Kidney (tissue), 13 donors: ENCODE measurements at regions not wholly inside any gene's neighbourhood (a gene's known extent, or its start where the extent isn't known, plus 50 kb on each side); places are given as distances from the start of the nearest gene placed in this dataset.

ENCODE experiments used
- DNase-seq, 5 donors: peaks; one replicate each; pipeline ENCODE4 v3.0.0-alpha.2; 2013 to 2020
- FAIRE-seq: peaks from 2 replicates; lab custom pipeline; 2012; peaks lifted over from hg19 to GRCh38; lab: Jason Lieb, UNC
- H3K27ac ChIP-seq, 2 donors: one replicate each; pipeline ENCODE4 v1.7.0; 2013; ENCODE audit warnings: low read depth in 2 of 2, low read length in 2 of 2, inconsistent platforms in 1 of 2
- H3K27me3 ChIP-seq: one replicate; pipeline ENCODE4 v1.7.1; 2013; ENCODE audit warnings: low read length, inconsistent platforms; ENCODE audit not compliant: control insufficient read depth, insufficient read depth
- H3K36me3 ChIP-seq, 3 donors: one replicate each; pipeline versions ENCODE4 v1.7.0 to v1.7.1; 2013; ENCODE audit warnings: low read length in 3 of 3, control low read depth in 1 of 3, inconsistent platforms in 1 of 3; ENCODE audit not compliant: insufficient read depth in 3 of 3, control insufficient read depth in 2 of 3
- H3K4me1 ChIP-seq, 3 donors: one replicate each; pipeline versions ENCODE4 v1.7.0 to v1.7.1; 2013; ENCODE audit warnings: low read length in 3 of 3, inconsistent platforms in 1 of 3, low read depth in 1 of 3; ENCODE audit not compliant: control insufficient read depth in 2 of 3, insufficient read depth in 2 of 3
- H3K4me3 ChIP-seq, 3 donors: one replicate each; pipeline versions ENCODE4 v1.7.0 to v1.8.1; 2013; ENCODE audit warnings: low read length in 3 of 3, control low read depth in 1 of 3, inconsistent platforms in 1 of 3
- H3K9ac ChIP-seq, 3 donors: one replicate each; pipeline versions ENCODE4 v1.7.0 to v1.7.1; 2013; ENCODE audit warnings: low read length in 3 of 3, control low read depth in 1 of 3, inconsistent platforms in 1 of 3
- H3K9me3 ChIP-seq, 3 donors: one replicate each; pipeline versions ENCODE4 v1.7.0 to v1.7.1; 2013; ENCODE audit warnings: low read length in 3 of 3, control low read depth in 1 of 3, inconsistent platforms in 1 of 3; ENCODE audit not compliant: control insufficient read depth in 2 of 3, insufficient read depth in 1 of 3
- intact Hi-C: fragments of 100-400 bp; cut with DNase I; formaldehyde crosslinking; loops from one replicate; pipeline ENCODE4 v1.11.1; 2022
- TF ChIP-seq, protein P1 (sequence below): IDR thresholded peaks from 3 replicates; pipeline ENCODE4 v1.5.1; 2012; ENCODE audit warnings: mild to moderate bottlenecking, moderate library complexity, borderline replicate concordance; ENCODE audit not compliant: insufficient read depth; ENCODE audit errors: extremely low read depth
- donor health status: control.
- donor health status: control.
- donor health status: control.
- donor health status: control.
- donor health status: control.
- donor health status: DM: yes; HTN: yes; CAD: no.
- donor health status: Normal renal cell carcinoma (clear cell type).

DNA sequence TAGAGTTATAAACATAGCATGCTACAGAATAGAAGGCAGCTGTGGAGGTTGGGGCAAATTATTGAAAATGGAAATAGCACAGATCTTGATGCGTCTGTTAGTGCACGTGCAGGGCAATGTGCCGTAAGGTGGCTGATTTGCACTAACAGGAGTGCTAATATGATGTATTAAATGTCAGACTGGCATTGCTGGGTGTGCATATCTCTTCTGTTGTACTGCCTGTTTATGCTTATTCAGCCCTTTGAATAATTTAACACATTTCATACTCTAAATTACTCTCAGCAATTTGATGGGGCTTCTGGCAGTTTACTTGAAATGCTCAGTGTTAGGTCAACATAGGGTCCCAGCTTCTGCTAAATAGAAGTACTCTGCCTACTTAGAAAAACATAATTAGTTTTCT is 395.6 kb downstream of the MCTP2 start:
- H3K36me3 ChIP-seq = no peaks in the 10 kb centered on the region
- no peaks in the 10 kb centered on the region for H3K4me1 ChIP-seq
- DNase-seq (no peak), FAIRE-seq (no peak)
- H3K27ac ChIP-seq = no peak overlapping the region
- TF ChIP-seq, protein P1, sequence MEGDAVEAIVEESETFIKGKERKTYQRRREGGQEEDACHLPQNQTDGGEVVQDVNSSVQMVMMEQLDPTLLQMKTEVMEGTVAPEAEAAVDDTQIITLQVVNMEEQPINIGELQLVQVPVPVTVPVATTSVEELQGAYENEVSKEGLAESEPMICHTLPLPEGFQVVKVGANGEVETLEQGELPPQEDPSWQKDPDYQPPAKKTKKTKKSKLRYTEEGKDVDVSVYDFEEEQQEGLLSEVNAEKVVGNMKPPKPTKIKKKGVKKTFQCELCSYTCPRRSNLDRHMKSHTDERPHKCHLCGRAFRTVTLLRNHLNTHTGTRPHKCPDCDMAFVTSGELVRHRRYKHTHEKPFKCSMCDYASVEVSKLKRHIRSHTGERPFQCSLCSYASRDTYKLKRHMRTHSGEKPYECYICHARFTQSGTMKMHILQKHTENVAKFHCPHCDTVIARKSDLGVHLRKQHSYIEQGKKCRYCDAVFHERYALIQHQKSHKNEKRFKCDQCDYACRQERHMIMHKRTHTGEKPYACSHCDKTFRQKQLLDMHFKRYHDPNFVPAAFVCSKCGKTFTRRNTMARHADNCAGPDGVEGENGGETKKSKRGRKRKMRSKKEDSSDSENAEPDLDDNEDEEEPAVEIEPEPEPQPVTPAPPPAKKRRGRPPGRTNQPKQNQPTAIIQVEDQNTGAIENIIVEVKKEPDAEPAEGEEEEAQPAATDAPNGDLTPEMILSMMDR = no peak
- no peaks in the 10 kb centered on the region for H3K27me3 ChIP-seq
- H3K4me3 ChIP-seq = no peak overlapping the region
- intact Hi-C loops = no loop called here
- no peak overlapping the region for H3K9ac ChIP-seq
- no peaks in the 10 kb centered on the region for H3K9me3 ChIP-seq

GRCh38 chr15:94631608-94632007 is 400.2 kb downstream of the MCTP2 start:
- no peaks in the 10 kb centered on the region for H3K4me1 ChIP-seq
- TF ChIP-seq, protein P1 = no peak

GRCh38 chr15:94638183-94638582 is 406.8 kb downstream of the MCTP2 start:
- H3K9me3 ChIP-seq = no peaks in the 10 kb centered on the region
- FAIRE-seq = no peak
- intact Hi-C loops = no loop called here
- no peak for DNase-seq
- H3K27me3 ChIP-seq = no peaks in the 10 kb centered on the region
- H3K4me1 ChIP-seq = no peaks in the 10 kb centered on the region
- TF ChIP-seq, protein P1 = no peak
- H3K4me3 ChIP-seq = no peak overlapping the region
- no peak overlapping the region for H3K27ac ChIP-seq
- no peaks in the 10 kb centered on the region for H3K36me3 ChIP-seq
- no peak overlapping the region for H3K9ac ChIP-seq

More at GRCh38 chr15:94631608-94632007, 400.2 kb downstream of the MCTP2 start:
- H3K9ac ChIP-seq = no peak overlapping the region
- no peak for DNase-seq
- no peak overlapping the region for H3K4me3 ChIP-seq
- no peak overlapping the region for H3K27ac ChIP-seq
- H3K36me3 ChIP-seq = no peaks in the 10 kb centered on the region
- no peaks in the 10 kb centered on the region for H3K27me3 ChIP-seq
- intact Hi-C loops = no loop called here
- no peak for FAIRE-seq
- H3K9me3 ChIP-seq = no peaks in the 10 kb centered on the region

GRCh38 chr15:94639701-94640100 is 408.3 kb downstream of the MCTP2 start:
- Histone ChIP-seq H3K27ac (no peak overlapping the region), H3K36me3 (no peaks in the 10 kb centered on the region), H3K4me3 (no peak overlapping the region), H3K9ac (no peak overlapping the region), H3K9me3 (no peaks in the 10 kb centered on the region), H3K27me3 (no peaks in the 10 kb centered on the region), H3K4me1 (no peaks in the 10 kb centered on the region)
- DNase-seq = no peak
- TF ChIP-seq, protein P1 = no peak
- intact Hi-C loops = no loop called here
- FAIRE-seq = no peak
